ENCODE measurements at regions not wholly inside any gene's neighbourhood (a gene's known extent, or its start where the extent isn't known, plus 50 kb on each side); places are given as distances from the start of the nearest gene placed in this dataset.

DNA sequence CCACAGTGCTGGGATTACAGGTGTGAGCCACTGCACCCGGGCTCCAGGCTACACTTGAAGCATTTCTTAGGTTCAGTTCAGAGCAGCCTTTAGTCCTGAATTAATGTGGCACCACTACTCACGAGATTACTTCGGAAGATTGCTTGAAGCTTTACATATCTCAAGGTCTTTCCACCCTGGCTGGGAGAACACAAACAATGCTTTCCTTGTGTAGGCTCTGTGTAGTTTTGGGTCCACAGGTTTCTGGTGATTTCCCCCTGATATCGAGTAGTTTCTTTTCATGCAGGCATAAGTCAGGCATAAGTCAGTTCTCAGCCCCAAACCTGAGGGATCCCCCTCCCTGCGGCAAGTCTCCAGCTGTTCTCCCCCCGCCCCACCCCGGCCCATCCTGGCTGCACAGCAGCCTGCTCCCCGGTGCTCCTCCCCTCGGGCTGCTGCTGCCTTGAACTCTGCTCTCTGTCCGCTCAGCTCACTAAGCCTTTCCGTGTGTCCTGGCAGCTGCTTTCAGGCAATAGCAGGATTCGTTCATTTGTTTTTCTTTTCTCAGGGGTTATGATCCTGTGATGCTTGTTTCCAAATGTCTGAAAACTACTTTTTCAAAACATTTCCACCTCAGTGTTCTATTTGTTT is 417.7 kb downstream of the TMEM121 start:
- TF ChIP-seq, protein P1, sequence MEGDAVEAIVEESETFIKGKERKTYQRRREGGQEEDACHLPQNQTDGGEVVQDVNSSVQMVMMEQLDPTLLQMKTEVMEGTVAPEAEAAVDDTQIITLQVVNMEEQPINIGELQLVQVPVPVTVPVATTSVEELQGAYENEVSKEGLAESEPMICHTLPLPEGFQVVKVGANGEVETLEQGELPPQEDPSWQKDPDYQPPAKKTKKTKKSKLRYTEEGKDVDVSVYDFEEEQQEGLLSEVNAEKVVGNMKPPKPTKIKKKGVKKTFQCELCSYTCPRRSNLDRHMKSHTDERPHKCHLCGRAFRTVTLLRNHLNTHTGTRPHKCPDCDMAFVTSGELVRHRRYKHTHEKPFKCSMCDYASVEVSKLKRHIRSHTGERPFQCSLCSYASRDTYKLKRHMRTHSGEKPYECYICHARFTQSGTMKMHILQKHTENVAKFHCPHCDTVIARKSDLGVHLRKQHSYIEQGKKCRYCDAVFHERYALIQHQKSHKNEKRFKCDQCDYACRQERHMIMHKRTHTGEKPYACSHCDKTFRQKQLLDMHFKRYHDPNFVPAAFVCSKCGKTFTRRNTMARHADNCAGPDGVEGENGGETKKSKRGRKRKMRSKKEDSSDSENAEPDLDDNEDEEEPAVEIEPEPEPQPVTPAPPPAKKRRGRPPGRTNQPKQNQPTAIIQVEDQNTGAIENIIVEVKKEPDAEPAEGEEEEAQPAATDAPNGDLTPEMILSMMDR (IDR thresholded peaks at IDR 0.05) = no peak
- TF ChIP-seq POLR2AphosphoS5 (IDR thresholded peaks at IDR 0.05) = no peak
